SK-N-SH (cell line): ENCODE measurements at regions not wholly inside any gene's neighbourhood (a gene's known extent, or its start where the extent isn't known, plus 50 kb on each side); places are given as distances from the start of the nearest gene placed in this dataset.
"Not testable (repeated sequence)": the region's sequence is repeated elsewhere in the genome, so short reads cannot be mapped to it uniquely, and the experiment has no call there.

Experiments
- CTCF ChIA-PET: fragments of 300-600, 350-600 bp; formaldehyde crosslinking; extraction: SDS; loops from one replicate; lab custom pipeline; 2021; lab: Yijun Ruan, JAX
- POLR2A ChIA-PET: fragments of 350-600 bp; sonication (Branson Sonifier 250); formaldehyde crosslinking; extraction: SDS; loops from one replicate; lab custom pipeline; 2020; ENCODE audit warnings: antibody characterized with exemption, inconsistent platforms; lab: Yijun Ruan, JAX
- DNase-seq: peaks from one replicate; pipeline ENCODE4 v3.0.0; 2012
- H2AFZ ChIP-seq: fragments of 200-600 bp; sonication (generic); 2 replicates; pipeline ENCODE4 v1.8.1; 2016; ENCODE audit warnings: antibody characterized with exemption, mild to moderate bottlenecking, low read depth
- H3F3A ChIP-seq: fragments of 200-600 bp; sonication (generic); replicated peaks from 2 replicates; pipeline ENCODE3; 2016; ENCODE audit warnings: antibody characterized with exemption, mild to moderate bottlenecking; ENCODE audit not compliant: insufficient read depth
- H3K27ac ChIP-seq, 2 experiments: fragments of 200-500 bp in 1 of 2; fragments of 200-600 bp in 1 of 2; sonication (Bioruptor generic) in 1 of 2; sonication (generic), shearing (Covaris generic) in 1 of 2; 2 replicates each; pipeline versions ENCODE4 v1.5.1 to v1.6.1; 2014 to 2016; ENCODE audit warnings: low read depth in 2 of 2, inconsistent platforms in 1 of 2, low read length in 1 of 2, mild to moderate bottlenecking in 1 of 2, mixed read lengths in 1 of 2
- H3K27me3 ChIP-seq: fragments of 200-600 bp; sonication (generic), shearing (Covaris generic); 2 replicates; pipeline ENCODE4 v1.6.1; 2016; ENCODE audit warnings: mixed run types; ENCODE audit not compliant: insufficient read depth
- H3K36me3 ChIP-seq, 2 experiments: fragments of 200-500 bp in 1 of 2; fragments of 200-600 bp in 1 of 2; sonication (Bioruptor generic) in 1 of 2; sonication (generic) in 1 of 2; replicated peaks in 1 of 2; 2 replicates each; pipeline versions ENCODE3 to v1.5.1; 2014 to 2016; ENCODE audit warnings: low read length in 1 of 2, mild to moderate bottlenecking in 1 of 2; ENCODE audit not compliant: insufficient read depth in 2 of 2, control insufficient read depth in 1 of 2
- H3K4me1 ChIP-seq, 2 experiments: fragments of 200-500 bp in 1 of 2; fragments of 200-600 bp in 1 of 2; sonication (Bioruptor generic) in 1 of 2; sonication (generic), shearing (Covaris generic) in 1 of 2; 2 replicates each; pipeline versions ENCODE4 v1.5.1 to v1.6.1; 2014 to 2016; ENCODE audit warnings: low read depth in 1 of 2, low read length in 1 of 2, mixed run types in 1 of 2; ENCODE audit not compliant: insufficient read depth in 2 of 2, control insufficient read depth in 1 of 2
- H3K4me2 ChIP-seq: fragments of 200-600 bp; sonication (generic), shearing (Covaris generic); 2 replicates; pipeline ENCODE4 v1.6.1; 2017; ENCODE audit warnings: mixed run types
- H3K4me3 ChIP-seq, 2 experiments: fragments of 200-500 bp in 1 of 2; fragments of 200-600 bp in 1 of 2; sonication (Bioruptor generic) in 1 of 2; sonication (generic), shearing (Covaris generic) in 1 of 2; 2 replicates each; pipeline versions ENCODE4 v1.5.1 to v1.8.1; 2014 to 2016; ENCODE audit warnings: low read depth in 2 of 2, inconsistent platforms in 1 of 2, low read length in 1 of 2, mild to moderate bottlenecking in 1 of 2, mixed read lengths in 1 of 2, moderate library complexity in 1 of 2
- H3K79me2 ChIP-seq: fragments of 200-600 bp; sonication (generic); 2 replicates; pipeline ENCODE4 v1.8.1; 2017; ENCODE audit warnings: mild to moderate bottlenecking; ENCODE audit not compliant: insufficient read depth
- H3K9ac ChIP-seq: fragments of 200-600 bp; sonication (generic); 2 replicates; pipeline ENCODE4 v1.6.1; 2017; ENCODE audit warnings: mixed run types
- H3K9me2 ChIP-seq: fragments of 200-600 bp; sonication (generic); 2 replicates; pipeline ENCODE4 v1.6.1; 2017; ENCODE audit warnings: mixed run types
- H3K9me3 ChIP-seq: fragments of 200-600 bp; sonication (generic); 2 replicates; pipeline ENCODE4 v1.6.1; 2017; ENCODE audit warnings: mixed run types, mild to moderate bottlenecking, moderate library complexity
- H4K20me1 ChIP-seq: fragments of 200-600 bp; sonication (generic); 2 replicates; pipeline ENCODE4 v1.6.1; 2017; ENCODE audit warnings: mild to moderate bottlenecking, mixed run types; ENCODE audit not compliant: insufficient read depth
- CHD2 ChIP-seq: fragments of 150-350 bp; IDR thresholded peaks from 2 replicates; pipeline ENCODE4 v1.6.1; 2018; ENCODE audit warnings: low read length; ENCODE audit not compliant: partially characterized antibody
- ELF1 ChIP-seq: IDR thresholded peaks from 2 replicates; pipeline ENCODE4 v1.4.0; 2012
- FOXM1 ChIP-seq: IDR thresholded peaks from 2 replicates; pipeline ENCODE4 v1.4.0; 2012; ENCODE audit warnings: low read depth, mild to moderate bottlenecking
- MEF2A ChIP-seq: IDR thresholded peaks from 2 replicates; pipeline ENCODE4 v1.4.0; 2012; ENCODE audit warnings: low read depth, borderline replicate concordance
- NFIC ChIP-seq: IDR thresholded peaks from 2 replicates; pipeline ENCODE4 v1.4.0; 2012; ENCODE audit warnings: borderline replicate concordance
- NRF1 ChIP-seq: IDR thresholded peaks from 2 replicates; pipeline ENCODE4 v1.6.1; 2012; ENCODE audit warnings: low read depth, mild to moderate bottlenecking, low read length
- PBX3 ChIP-seq: IDR thresholded peaks from 2 replicates; pipeline ENCODE4; 2012
- POLR2AphosphoS5 ChIP-seq: IDR thresholded peaks from 2 replicates; pipeline ENCODE4 v1.6.1; 2012; ENCODE audit warnings: low read depth, low read length
- RAD21 ChIP-seq: IDR thresholded peaks from 2 replicates; pipeline ENCODE4 v1.6.1; 2012; ENCODE audit warnings: mild to moderate bottlenecking, low read length
- RCOR1 ChIP-seq: fragments of 150-350 bp; IDR thresholded peaks from 2 replicates; pipeline ENCODE4 v1.6.1; 2017; ENCODE audit warnings: antibody characterized with exemption, low read length
- REST ChIP-seq: IDR thresholded peaks from 2 replicates; pipeline ENCODE4 v1.6.1; 2012; ENCODE audit warnings: mild to moderate bottlenecking, low read depth, low read length, moderate library complexity
- RFX5 ChIP-seq: IDR thresholded peaks from 2 replicates; pipeline ENCODE4 v1.6.1; 2012; ENCODE audit warnings: mild to moderate bottlenecking, improper control_type of control experiment, low read length
- TCF12 ChIP-seq: IDR thresholded peaks from 2 replicates; pipeline ENCODE4 v1.4.0; 2012
- USF1 ChIP-seq: IDR thresholded peaks from 2 replicates; pipeline ENCODE4 v1.4.0; 2012; ENCODE audit warnings: low read depth, borderline replicate concordance
- WGBS: methylation state at CpG from one replicate; pipeline ENCODE4 v1.1.6; 2017; ENCODE audit warnings: low lambda C conversion rate; 5-methylcytosine and 5-hydroxymethylcytosine counted together

GRCh38 chr5:18003784-18004183 is 369.5 kb downstream of the TAF11L14 start:
- no peak overlapping the region for H3K4me3 ChIP-seq
- POLR2A ChIA-PET, result no interaction called here
- no peak for DNase-seq
- CTCF ChIA-PET, result no interaction called here
- no peaks in the 10 kb centered on the region for H3K79me2 ChIP-seq
- 21% methylated on average over 2 of the region's 2 CpGs for WGBS
- H3K4me1 ChIP-seq, result no peaks in the 10 kb centered on the region
- TF ChIP-seq RFX5 (no peak), USF1 (no peak)
- no peaks in the 10 kb centered on the region for H4K20me1 ChIP-seq
- H3K9me2 ChIP-seq, result no peaks in the 10 kb centered on the region
- no peak overlapping the region for H3K4me2 ChIP-seq
- no peaks in the 10 kb centered on the region for H3K9me3 ChIP-seq
- H3K27ac ChIP-seq, result no peak overlapping the region
- no peaks in the 10 kb centered on the region for H3K27me3 ChIP-seq
- H3K9ac ChIP-seq, result no peak overlapping the region
- H3K36me3 ChIP-seq, result no peaks in the 10 kb centered on the region
- no peaks in the 10 kb centered on the region for H3F3A ChIP-seq
- H2AFZ ChIP-seq, result no peak overlapping the region

DNA sequence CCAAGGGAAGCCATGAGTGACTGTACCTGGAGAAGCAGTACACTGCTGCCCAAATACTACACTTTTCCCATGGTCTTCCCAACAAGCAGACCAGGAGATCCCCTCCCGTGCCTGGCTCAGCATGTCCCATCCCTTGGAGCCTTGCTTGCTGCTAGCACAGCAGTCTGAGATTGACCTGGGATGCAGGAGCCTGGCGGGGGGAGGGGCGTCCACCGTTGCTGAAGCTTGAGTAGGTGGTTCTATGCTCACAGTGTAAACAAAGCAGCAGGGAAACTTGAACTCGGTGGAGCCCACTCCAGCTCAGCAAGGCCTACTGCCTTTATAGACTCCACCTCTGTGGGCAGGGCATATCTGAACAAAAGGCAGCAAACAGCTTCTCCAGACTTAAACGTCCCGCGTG is 372.0 kb downstream of the TAF11L14 start:
- H3K9ac ChIP-seq, DNase-seq, H3K4me2 ChIP-seq, H4K20me1 ChIP-seq, H3K79me2 ChIP-seq, POLR2A ChIA-PET, H3K27ac ChIP-seq, H2AFZ ChIP-seq, H3K9me3 ChIP-seq, H3K36me3 ChIP-seq, H3K4me1 ChIP-seq, H3K4me3 ChIP-seq, H3K27me3 ChIP-seq, H3F3A ChIP-seq, CTCF ChIA-PET, H3K9me2 ChIP-seq: not testable (repeated sequence)
- WGBS, result 30% methylated on average over 5 of the region's 8 CpGs

DNA sequence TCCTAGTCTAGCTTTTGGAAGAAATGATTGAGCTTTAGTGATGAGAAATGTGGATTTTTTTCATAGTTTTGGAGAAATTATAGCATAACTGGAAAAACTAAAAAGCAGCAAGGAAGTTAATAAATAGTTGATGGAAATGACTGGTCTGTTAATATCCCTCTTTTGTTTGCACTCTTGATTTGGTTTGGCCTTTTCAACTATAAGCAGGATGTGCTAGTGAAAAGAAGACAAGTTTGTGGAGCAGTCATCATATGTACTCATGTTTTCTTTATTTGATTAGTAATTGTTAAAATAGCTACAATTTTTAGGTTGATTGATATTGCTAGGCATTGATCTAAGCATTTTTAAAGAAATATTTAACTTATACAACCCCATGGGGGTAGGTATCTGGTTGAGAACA is 374.7 kb downstream of the TAF11L14 start:
- Histone ChIP-seq H3K9me3 (no peaks in the 10 kb centered on the region), H3K4me2 (no peak overlapping the region), H3K36me3 (no peaks in the 10 kb centered on the region), H3K27ac (no peak overlapping the region), H3K9me2 (no peaks in the 10 kb centered on the region)
- no peak for TF ChIP-seq MEF2A
- no peak for TF ChIP-seq PBX3
- TF ChIP-seq NRF1, result no peak
- no peak for TF ChIP-seq ELF1
- TF ChIP-seq CHD2, result no peak
- TF ChIP-seq RCOR1, result no peak
- TF ChIP-seq REST, result no peak
- TF ChIP-seq TCF12, result no peak
- no peak for TF ChIP-seq RAD21
- no peak for TF ChIP-seq FOXM1
- TF ChIP-seq NFIC, result no peak
- TF ChIP-seq POLR2AphosphoS5, result no peak
- TF ChIP-seq, all 33 proteins: peak for 0
- Histone ChIP-seq H3F3A (no peaks in the 10 kb centered on the region), H4K20me1 (no peaks in the 10 kb centered on the region), H3K4me3 (no peak overlapping the region), H2AFZ (no peak overlapping the region), H3K9ac (no peak overlapping the region), H3K4me1 (no peaks in the 10 kb centered on the region), H3K79me2 (no peaks in the 10 kb centered on the region), H3K27me3 (no peaks in the 10 kb centered on the region)
- ChIA-PET CTCF (no interaction called here), POLR2A (no interaction called here)
- no peak for DNase-seq
